SKM-1 (cell line): ENCODE measurements at regions not wholly inside any gene's neighbourhood (a gene's known extent, or its start where the extent isn't known, plus 50 kb on each side); places are given as distances from the start of the nearest gene placed in this dataset.

Experiments
- DNase-seq: peaks from one replicate; lab custom pipeline; 2025; ENCODE audit not compliant: unreplicated experiment; lab: John Stamatoyannopoulos, UW

DNA sequence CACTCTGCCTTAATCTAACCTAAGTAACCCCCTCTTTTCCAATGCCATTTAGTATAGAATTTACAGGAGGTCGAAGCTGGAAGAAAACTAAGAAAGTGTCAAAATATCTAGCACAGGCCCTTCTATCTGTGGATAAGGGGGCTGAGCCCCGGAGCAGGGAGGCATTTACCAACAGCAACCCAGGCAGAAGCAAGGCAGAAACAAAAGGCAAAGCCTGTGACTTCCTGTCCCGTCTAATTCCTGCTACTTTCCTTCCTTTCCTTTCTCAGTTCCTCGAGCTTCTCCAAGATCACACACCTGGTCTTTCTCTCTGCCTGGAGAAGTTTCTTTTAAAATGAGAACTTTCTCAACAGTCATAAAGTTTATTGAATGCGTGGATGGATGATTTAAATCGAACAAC is 146.0 kb downstream of the FOXA2 start:
- no peak for DNase-seq

DNA sequence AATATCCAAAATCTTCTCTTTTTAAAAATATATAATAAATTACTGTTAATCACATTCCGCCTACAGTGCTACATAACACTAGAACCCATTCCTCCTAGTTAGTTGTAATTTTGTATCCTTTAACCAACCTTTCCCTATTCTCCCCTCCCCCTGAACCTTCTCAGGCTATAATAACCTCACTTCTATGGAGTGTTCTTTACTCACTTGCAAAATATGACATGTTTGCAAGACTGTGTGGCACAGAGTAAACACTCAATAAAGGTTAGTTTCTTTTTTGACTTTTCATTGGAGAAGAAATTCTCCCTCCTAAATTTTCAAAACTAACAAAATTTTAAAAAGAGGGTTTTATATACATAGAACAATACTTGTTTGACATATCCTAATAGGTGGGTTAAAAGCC is 147.0 kb downstream of the FOXA2 start:
- DNase-seq, result no peak

DNA sequence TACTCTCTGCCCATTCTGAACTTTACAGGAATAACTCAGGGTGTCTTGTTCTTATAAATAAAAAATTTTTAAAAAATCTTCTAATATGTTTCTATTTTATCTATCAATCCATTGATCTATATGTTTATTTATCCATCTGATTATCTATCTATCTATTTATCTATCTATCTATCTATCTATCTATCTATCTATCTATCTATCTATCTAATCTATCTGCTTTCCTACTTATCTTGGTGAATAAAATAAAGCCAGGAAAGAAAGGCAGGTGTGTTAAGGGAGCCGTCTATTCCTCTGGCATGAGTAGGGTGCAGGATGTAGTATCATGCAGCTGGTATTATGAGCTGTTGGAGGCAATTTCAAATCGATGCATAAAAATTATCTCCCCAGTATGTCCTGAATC is 153.0 kb downstream of the FOXA2 start:
- DNase-seq, result no peak

DNA sequence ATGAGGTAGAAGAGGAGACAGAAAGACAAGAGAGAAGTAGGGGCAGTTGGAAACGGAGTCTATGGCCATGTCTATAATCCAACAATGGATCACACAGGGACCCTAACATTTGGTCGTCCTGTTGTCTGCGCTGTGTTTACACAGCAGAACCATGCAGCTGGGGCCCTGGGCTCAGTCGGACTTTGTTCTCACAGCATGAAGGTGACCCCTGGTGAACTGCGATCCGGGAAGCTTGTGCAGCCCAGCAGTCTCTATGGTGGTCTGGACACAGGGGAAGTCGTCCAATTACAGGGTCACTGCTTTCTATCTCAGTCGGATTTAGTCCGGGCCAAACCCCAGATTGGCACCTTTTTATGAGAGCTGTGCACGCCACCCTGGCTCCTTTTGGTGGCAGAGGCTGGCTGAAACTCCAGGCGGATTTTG is 153.6 kb downstream of the FOXA2 start:
- no peak for DNase-seq

DNA sequence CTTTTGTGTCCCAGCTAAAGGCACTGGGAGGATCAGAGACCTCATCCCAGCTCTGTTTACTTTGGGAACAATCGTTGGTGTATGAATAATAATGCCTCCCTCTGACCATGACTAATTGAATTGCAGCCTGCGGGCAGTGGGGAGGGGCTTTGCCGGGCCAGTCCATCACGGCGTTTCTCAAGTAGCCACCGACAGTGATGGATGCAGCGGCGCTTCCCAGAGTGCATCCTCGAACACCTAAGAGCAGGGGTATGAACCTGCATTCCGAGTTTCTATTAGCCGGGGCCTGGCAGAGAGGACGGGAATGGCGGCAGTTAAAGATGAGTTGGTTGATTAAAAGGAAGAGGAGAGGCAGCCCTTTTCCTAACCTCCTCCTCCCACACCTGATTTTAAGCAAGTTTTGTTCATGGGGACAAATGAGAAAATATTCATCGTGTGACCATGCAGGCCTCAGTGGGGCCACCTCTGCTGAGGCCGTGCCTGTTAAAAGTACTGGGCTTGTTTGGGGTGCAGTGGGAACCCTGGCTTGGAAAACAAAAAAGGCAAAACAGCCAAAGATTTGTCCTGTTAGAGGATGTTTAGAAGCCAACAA is 154.1 kb downstream of the FOXA2 start:
- DNase-seq, result no peak

DNA sequence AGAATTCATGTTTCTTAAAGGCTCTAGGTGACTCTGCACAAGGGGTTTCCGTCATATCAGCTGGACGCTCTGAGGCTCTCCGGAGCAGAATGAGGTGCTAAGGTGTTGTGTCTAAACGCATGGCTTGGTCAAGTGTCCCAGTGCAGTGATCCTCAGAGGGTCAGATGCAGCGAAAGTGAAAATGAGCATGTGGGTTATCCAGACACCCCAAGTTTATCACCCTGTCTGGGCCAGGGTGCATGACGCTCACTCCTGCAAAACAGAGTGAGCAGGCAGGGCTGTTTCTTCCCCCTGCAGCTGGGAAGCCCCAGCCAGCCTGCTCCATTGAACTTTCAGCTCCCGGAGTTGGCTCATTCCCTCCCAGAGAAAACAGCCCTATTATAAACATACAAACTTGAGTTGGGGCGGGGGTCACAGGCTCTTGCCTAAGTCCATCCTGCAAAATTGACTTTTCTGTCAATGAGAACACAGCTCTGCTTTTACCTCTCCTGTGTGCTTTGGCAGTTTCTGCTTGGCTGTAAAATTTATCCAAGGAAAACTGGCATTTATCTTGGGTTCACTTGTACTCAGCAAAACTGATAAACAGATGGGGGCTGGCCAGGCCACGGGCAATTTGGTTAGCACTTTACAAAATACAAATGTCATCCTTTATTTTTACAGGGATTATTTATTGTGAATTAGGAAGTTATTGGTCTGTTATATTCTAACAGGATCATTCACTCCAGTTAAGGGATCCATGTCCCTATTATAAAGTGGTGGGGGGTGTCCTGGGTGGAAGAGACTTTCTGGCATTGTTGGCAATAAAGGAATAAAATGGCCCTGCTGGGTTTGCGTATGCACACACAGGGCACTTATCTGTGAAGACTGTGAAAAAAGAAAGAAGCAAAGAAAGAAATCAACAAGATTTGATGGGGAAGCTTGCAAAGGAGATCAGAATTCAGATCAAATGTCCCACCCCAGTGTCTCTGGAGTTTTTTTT is 154.9 kb downstream of the FOXA2 start:
- DNase-seq, result no peak

DNA sequence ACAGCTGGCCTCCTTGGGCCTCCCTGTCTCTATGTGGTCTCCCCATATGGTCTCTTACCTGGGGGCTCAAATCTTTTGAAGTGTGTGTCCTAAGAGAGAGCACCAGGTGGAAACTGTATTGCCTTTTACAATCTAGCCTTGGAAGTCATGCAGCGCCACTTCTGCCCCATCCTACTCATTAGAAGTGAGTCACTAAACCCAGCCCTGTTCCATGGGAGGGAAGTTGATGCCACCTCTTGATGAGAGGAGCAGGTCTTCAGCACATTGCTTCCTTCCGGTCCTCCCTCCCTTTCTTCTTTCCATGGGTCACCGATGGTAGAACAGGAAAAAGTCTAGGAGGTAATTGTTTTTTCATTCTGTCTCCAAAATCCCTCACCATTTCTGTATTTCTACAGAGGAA is 156.3 kb downstream of the FOXA2 start:
- no peak for DNase-seq

DNA sequence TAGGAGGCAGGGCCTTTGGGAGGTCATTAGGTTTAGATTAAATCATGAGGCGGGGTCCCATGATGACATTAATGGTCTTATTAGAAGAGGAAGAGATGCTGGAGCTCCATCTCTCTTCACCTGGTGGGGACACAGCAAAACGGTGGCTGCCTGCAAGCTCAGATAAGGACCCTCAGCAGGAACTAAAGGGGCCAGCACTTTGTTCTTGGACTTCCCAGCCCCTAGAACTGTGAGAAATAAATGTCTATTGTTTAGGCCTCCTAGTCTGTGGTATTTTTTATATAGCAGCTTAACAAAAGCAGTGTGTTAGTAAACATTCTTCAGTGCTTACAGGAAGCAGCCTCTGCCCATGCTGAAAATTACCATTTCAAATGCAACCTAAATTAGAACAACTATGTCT is 157.6 kb downstream of the FOXA2 start:
- no peak for DNase-seq

DNA sequence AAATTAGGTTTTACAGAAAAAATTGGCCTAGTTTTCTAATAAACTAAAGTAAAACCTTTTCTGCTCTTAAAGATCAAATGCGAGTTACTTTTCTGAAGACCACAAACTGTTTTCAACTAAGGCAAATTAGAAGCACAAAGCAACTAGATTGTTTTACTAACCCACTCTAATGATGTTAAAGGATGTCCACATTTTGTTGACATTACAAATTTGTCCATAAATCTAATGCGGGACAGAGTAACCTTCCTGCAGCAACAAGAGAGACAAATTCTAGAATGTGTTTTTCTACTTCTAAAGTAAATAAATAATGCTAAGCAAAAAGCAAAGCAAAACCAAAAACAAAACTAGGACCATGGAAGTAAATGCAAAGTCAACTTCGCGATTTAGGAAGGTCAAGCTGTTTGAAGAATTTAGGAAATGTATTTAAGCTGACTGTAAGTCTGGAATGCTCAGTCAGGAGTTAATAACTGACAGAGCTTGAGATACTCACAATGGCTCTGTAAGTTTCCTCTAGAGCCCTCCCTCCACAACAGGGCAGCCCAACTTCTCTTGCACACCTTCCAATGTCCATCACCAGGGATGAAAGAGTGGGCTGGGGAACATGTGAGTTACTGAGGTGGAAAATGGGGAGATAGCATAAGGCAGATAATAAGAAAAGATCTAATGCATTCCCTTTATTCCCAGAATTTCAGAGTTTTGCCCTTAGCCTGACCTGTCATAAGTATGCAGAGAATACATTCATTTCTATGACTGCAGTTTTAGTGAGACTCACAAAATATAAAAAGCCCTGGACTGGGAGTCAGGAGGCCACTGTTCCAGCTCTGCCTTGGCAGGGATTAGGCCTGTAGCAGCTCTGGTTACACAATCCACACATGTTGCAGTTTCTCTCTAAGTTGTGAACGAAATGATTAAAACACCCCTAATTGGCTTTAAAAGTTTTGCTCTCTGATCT is 158.8 kb downstream of the FOXA2 start:
- DNase-seq, result no peak

DNA sequence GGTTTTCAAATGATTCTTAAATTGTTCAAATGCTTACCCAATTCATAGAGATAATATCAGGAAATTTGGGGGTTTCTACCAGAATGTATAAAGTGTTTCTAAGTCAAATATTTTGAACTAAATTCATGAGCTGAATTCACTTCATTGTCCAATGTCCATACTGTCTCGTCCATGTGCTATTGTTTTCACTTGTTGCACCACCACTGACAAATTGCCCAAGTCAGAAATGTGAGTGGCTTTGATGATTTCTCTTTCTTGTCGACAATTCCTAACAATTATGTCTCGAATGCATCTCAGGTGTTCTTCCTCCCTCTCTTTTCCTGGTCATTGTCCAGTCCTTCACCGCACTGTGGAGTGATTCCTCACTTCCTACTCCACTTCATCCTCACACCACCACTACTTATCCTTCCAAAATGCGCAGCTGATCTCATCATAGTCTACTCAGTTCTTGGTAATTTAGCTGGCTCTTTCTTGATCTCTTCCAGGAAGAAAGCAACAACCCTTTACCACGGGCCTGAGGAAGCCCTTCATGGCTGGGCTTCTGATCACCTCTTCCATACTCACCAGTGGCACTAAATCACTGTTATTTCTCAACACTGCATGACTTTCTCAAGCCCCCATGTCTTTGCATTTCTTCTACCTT is 161.1 kb downstream of the FOXA2 start:
- DNase-seq, result no peak

DNA sequence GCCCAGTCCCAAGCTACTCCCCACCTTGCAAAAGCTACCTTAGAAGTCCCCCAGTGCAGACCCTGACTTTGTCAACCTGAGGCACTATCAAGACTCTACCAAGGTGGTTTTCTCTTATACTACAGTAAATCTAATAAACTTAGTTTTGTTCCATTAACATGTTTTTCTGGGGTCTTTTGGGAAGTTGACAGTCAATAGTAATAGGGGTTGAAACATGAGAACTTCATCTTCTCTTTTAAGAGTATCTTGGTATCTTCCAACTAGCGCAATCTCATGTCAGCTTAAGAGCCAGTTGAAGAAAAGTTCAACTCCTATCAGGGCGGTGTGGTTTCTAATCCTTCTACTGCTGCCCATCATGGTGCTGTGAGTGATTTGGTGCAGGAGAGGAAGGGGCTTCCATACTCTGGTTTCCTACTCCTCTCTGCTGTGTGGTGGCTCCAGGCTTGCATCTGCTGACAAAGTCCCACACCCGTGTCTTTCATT is 164.2 kb downstream of the FOXA2 start:
- no peak for DNase-seq

DNA sequence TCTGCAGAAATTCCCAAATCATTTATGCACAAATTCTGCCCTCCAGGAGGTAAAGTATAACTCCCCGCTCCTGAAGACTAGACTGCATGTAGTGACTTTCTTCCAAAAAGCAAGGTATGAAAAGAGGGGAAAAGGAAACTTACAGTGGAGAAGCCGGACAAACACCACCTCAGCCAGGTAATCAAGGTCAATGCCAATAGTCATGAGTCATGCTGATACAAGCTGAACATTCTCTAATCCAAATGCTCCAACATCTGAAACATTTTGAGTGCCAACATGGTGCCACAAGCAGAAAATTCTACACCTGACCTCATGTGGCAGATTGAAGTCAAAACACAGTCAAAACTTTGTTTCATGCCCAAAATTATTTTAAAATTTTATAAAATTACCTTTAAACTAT is 165.6 kb downstream of the FOXA2 start:
- no peak for DNase-seq

DNA sequence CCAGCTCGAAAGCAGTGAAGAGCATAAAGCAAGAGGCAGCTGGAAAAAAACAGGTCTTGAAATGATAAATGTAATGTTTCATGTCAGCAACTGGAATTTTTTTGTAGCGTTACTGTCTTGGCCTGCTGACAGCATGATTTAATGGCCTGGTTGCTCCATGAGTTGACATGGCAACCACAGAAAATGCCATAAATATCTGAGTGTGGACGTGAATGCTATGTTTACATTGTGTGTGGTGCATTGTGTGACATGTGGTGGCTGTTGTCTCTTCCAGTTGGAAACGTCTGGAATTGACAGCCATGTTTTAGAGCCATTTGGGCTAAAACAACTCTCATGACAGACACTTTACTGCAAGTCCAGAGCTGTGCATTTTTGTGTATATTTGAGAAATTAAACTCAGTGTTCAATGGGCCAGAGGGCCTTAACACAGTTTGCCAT is 170.0 kb downstream of the FOXA2 start:
- DNase-seq, result no peak

DNA sequence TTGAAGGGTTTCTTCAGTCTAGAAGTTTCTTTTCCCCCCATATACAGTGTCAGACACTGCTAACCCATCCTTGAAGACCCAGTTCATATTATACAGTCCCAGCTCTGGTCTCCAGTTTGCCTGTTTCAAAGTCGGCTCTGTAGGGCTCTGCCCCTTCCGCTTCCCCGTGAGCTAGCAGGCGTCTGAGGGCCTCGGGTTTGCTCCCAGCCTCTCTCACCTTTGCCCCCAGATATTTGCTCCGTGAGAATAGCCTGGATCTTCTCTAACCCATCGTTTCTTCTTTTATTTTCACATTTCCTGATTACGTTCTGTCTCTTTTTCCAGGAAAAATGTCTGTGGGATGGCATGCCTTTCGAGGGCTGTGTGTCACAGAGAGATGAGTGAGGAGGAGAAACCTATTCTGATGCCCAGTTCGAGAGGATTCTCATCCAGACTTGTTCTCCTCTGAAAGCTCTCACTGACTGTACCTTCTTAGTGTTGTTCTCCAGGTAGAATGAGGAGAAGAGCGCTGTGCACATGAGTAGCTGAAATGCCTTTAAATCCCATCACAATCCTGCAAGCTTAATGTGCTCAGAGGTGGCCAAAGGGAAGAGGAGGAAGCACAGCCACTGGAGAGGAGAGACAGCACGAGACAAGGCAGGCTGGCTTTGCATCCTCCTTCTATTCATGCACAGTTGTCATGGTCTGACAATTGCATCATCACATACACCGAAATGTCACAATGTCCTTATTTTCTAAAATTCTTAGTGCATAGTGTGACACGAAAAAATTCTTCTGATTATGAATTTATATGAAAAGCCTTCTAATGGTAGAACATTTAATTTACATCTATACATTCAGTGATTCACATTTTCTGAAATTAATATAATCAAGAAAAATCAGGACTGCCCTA is 171.1 kb downstream of the FOXA2 start:
- no peak for DNase-seq

DNA sequence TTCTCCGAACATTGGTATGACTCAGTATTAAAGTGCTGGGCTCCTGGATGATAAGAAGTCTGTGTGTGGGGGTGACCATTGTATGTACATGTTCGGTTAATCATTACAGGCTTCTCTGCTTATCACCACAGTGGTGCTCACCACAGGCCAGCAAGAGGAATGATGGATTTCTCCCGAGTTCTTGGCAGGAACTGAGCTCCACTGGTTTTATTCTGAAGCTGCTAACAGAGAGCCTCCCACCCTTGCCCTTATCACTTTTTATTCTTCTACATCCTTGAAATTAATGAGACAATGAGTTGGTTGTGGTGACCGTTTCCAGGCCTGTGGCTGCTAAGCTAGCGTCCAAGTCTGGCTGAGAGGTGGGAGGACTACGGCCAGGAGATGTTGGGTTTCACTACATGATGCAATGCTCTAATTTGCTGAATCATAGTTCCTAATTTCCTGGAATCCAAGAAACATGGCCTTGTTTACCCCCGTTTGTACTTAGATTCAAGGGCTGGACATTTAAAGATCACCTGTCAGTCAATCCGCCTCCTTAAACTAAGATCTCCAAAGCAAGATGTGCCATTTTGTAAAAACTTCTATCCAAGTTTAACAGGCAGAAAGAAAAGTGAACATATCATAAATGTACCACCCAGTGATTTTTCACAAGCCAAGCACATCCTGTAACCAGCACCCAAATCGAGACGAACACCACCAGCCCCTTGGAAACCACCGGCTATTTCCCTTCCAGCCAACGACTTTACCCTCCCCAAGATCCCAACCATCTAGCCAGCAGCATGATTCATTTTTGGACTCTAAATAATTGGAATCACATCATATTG is 172.5 kb downstream of the FOXA2 start:
- no peak for DNase-seq

DNA sequence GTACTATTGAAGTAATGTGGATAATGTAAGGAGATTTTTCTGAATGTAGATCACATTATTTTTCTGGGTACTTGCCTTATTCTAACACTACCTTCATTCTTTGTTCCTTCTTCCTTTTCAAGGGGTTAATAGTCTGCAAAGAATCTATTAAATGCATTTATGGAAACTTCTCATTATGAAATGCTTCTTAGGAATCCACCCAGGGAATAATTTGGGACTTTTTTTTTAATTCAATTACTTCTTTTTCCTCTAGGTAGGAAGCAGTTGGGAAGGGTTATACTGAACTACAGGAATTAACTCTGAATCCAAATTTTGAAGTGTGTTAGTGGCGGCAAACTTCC is 173.1 kb downstream of the FOXA2 start:
- DNase-seq, result no peak

DNA sequence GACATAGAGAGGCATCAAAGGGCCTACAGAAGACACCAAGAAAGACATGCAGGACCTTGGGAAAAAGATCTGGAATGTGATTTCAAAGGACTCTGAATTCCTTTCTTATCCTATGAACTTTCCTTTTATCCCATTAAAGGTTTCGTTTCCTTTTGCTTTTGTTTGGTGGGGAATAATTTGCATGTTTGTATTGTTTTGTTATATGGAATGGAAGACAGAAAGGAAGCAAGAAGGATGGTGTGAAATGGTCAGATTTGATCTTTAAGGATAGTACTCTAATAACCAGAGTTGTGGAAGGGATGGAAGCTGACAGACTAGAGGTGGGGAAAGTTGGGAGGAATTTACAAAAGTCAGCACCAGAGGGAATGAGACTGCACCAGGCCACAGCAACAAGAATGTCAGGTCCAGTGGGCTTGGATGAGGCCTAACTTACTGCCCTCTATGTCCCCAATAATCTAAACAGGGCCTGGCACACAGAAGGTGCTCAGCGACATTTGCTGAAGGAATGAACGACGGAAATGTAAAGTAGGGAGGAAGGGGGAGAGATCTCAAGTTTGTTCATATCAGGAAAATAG is 173.7 kb downstream of the FOXA2 start:
- no peak for DNase-seq

DNA sequence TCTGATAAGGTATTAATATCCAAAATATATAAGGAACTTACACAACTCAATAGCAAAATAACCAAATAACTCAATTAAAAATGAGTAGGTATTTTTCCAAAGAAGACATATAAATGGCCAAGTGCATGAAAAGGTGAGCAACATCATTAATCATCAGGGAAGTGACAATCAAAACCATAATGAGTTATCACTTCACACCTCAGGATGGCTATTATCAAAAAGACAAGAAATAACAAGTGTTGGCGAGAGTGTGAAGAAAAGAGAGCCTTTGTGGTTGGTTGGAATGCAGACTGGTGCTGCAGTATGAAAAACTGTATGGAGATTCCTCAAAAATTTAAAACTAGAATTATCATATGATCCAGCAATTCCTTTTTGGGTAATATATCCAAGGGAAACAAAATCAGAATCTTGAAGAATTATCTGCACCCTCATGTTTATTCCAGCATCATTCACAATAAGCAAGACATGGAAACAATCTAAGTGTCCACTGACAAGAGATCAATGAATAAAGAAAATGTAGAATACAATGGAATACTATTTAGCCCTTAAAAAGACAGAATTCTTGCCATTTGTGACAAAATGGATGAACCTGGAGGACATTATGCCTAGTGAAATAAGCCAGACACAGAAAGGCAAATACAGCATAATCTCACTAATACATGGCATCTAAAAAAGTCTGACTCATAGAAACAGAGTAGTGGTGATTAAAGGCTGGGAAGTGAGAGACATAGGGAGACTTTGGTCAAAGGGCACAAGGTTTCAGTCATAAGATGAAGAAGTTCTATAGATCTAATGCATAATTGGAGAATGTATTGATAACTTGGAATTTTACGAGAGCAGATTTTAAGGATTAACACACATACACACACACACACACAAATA is 175.6 kb downstream of the FOXA2 start:
- DNase-seq, result no peak
